Endothelial cell of umbilical vein (primary cell): ENCODE measurements at regions not wholly inside any gene's neighbourhood (a gene's known extent, or its start where the extent isn't known, plus 50 kb on each side); places are given as distances from the start of the nearest gene placed in this dataset.

Source experiments
- BruUV-seq: library from RNA; stranded (reverse); fragments of 400-500 nt; replicated peaks from 2 replicates; lab custom pipeline; 2021; lab: Mats Ljungman, UMichigan
- CTCF ChIA-PET: fragments of 300-600, 350-600 bp; sonication (Branson Sonifier 250); formaldehyde crosslinking; loops from one replicate; lab custom pipeline; 2021; ENCODE audit warnings: antibody characterized with exemption, inconsistent platforms; lab: Charles Lee
- POLR2A ChIA-PET: fragments of 300-600, 350-600 bp; sonication (Branson Sonifier 250); formaldehyde crosslinking; loops from one replicate; lab custom pipeline; 2021; ENCODE audit warnings: antibody characterized with exemption, inconsistent platforms; lab: Charles Lee
- DNase-seq: peaks from one replicate; pipeline ENCODE4 v3.0.0-alpha.2; 2011; ENCODE audit warnings: low read depth, low spot score
- FAIRE-seq: peaks from 2 replicates; lab custom pipeline; 2011; peaks lifted over from hg19 to GRCh38; lab: Jason Lieb, UNC
- H2AFZ ChIP-seq: 2 replicates; pipeline ENCODE4 v1.6.0; 2012; ENCODE audit warnings: low read depth, low read length, control low read depth, inconsistent platforms
- H3K27ac ChIP-seq: 2 replicates; pipeline ENCODE4 v1.5.1; 2011; ENCODE audit warnings: low read depth, mild to moderate bottlenecking, control low read depth, low read length, moderate library complexity; ENCODE audit not compliant: insufficient read depth
- H3K27me3 ChIP-seq, 2 experiments: 2 replicates each; pipeline versions ENCODE4 v1.6.0 to v1.6.1; 2011; ENCODE audit warnings: low read length in 2 of 2, mixed read lengths in 1 of 2; ENCODE audit not compliant: control insufficient read depth in 2 of 2, insufficient read depth in 2 of 2
- H3K36me3 ChIP-seq, 2 experiments: 2 replicates in 1 of 2; 3 replicates in 1 of 2; pipeline ENCODE4 v1.5.1; 2011; ENCODE audit warnings: low read length in 2 of 2, mild to moderate bottlenecking in 1 of 2, moderate library complexity in 1 of 2; ENCODE audit not compliant: control insufficient read depth in 2 of 2, insufficient read depth in 2 of 2; ENCODE audit errors: extremely low read depth in 1 of 2
- H3K4me1 ChIP-seq: 3 replicates; pipeline ENCODE4 v1.5.1; 2011; ENCODE audit warnings: mild to moderate bottlenecking, low read length; ENCODE audit not compliant: control insufficient read depth, insufficient read depth; ENCODE audit errors: extremely low read depth
- H3K4me2 ChIP-seq: 2 replicates; pipeline ENCODE4 v1.6.1; 2011; ENCODE audit warnings: low read length, control low read depth, mixed read lengths; ENCODE audit not compliant: insufficient read depth
- H3K4me3 ChIP-seq, 3 experiments: fragments of 200-600 bp in 1 of 3; sonication (generic), shearing (Covaris generic) in 1 of 3; replicated peaks in 1 of 3; 2 replicates each; pipeline ENCODE4 v1.5.1; 2011 to 2016; ENCODE audit warnings: control low read depth in 3 of 3, low read length in 3 of 3, mild to moderate bottlenecking in 2 of 3, inconsistent platforms in 1 of 3, low read depth in 1 of 3, moderate library complexity in 1 of 3; ENCODE audit not compliant: insufficient read depth in 1 of 3
- H3K79me2 ChIP-seq: 2 replicates; pipeline ENCODE4 v1.6.0; 2012; ENCODE audit warnings: low read length, inconsistent platforms; ENCODE audit not compliant: control insufficient read depth, insufficient read depth
- H3K9ac ChIP-seq: replicated peaks from 2 replicates; pipeline ENCODE3; 2011; ENCODE audit warnings: low read length, control low read depth; ENCODE audit not compliant: insufficient read depth; ENCODE audit errors: extremely low read depth
- H3K9me1 ChIP-seq: replicated peaks from 3 replicates; pipeline ENCODE4 v1.6.0; 2011; ENCODE audit warnings: mild to moderate bottlenecking, low read length; ENCODE audit not compliant: control insufficient read depth, insufficient read depth; ENCODE audit errors: extremely low read depth
- H3K9me3 ChIP-seq: replicated peaks from 2 replicates; pipeline ENCODE4 v1.5.1; 2012; ENCODE audit warnings: low read length, inconsistent platforms; ENCODE audit not compliant: control insufficient read depth, insufficient read depth
- H4K20me1 ChIP-seq: replicated peaks from 2 replicates; pipeline ENCODE3; 2011; ENCODE audit warnings: mild to moderate bottlenecking, low read length; ENCODE audit not compliant: control insufficient read depth, insufficient read depth; ENCODE audit errors: extremely low read depth
- EZH2 ChIP-seq: IDR thresholded peaks from 2 replicates; pipeline ENCODE4 v1.6.1; 2012; ENCODE audit warnings: borderline replicate concordance, low read depth, mild to moderate bottlenecking, moderate library complexity, low read length, inconsistent platforms; ENCODE audit not compliant: severe bottlenecking
- FOS ChIP-seq: IDR thresholded peaks from 2 replicates; pipeline ENCODE4 v1.6.1; 2011; ENCODE audit warnings: mild to moderate bottlenecking, low read length, moderate library complexity, borderline replicate concordance; ENCODE audit not compliant: insufficient read depth
- GATA2 ChIP-seq: IDR thresholded peaks from 2 replicates; pipeline ENCODE4 v1.7.0; 2011; ENCODE audit warnings: low read depth, mild to moderate bottlenecking, moderate library complexity, mixed read lengths, low read length; ENCODE audit not compliant: insufficient read length, insufficient read depth
- JUN ChIP-seq: IDR thresholded peaks from 2 replicates; pipeline ENCODE4 v1.6.1; 2011; ENCODE audit warnings: borderline replicate concordance, low read depth; ENCODE audit not compliant: insufficient read length, insufficient read depth
- MYC ChIP-seq: IDR thresholded peaks from one replicate; pipeline ENCODE4 v1.6.1; 2011; ENCODE audit warnings: mild to moderate bottlenecking, low read depth, low read length
- POLR2A ChIP-seq: IDR thresholded peaks from 2 replicates; pipeline ENCODE4 v1.6.1; 2012; ENCODE audit warnings: low read depth, mild to moderate bottlenecking, control low read depth, low read length
- POLR2AphosphoS5 ChIP-seq: IDR thresholded peaks from 2 replicates; pipeline ENCODE4 v1.6.1; 2012; ENCODE audit warnings: low read depth, mild to moderate bottlenecking, control low read depth, low read length, moderate library complexity; ENCODE audit not compliant: insufficient read depth
- dilution Hi-C: fragments of 300-500 bp; cut with MboI; formaldehyde crosslinking; loops from one replicate; pipeline ENCODE4 v1.15.0; 2019; ENCODE audit warnings: low sequenced_read_pairs; ENCODE audit not compliant: extremely low pct_ligation_motif_present
- intact Hi-C: fragments of 100-400 bp; cut with micrococcal nuclease; formaldehyde crosslinking; loops from one replicate; pipeline ENCODE4 v1.10.0; 2022
- TF ChIP-seq, protein P1 (sequence below), 2 donors: IDR thresholded peaks; 1 replicate in 1 of 2; 2 replicates in 1 of 2; pipeline ENCODE4 v1.5.1; 2011; ENCODE audit warnings: low read length in 2 of 2, mild to moderate bottlenecking in 2 of 2, moderate library complexity in 2 of 2, control low read depth in 1 of 2, inconsistent platforms in 1 of 2, low read depth in 1 of 2; ENCODE audit not compliant: insufficient read depth in 1 of 2; ENCODE audit errors: extremely low read depth in 1 of 2
- TF ChIP-seq, protein P2 (sequence below): IDR thresholded peaks from 2 replicates; pipeline ENCODE4 v1.6.1; 2011; ENCODE audit not compliant: insufficient read depth, insufficient read length

- no peaks in the 10 kb centered on the region for H3K4me1 ChIP-seq
- DNase-seq, result no peak
- no peaks in the 10 kb centered on the region for H3K79me2 ChIP-seq
- no peaks in the 10 kb centered on the region for H3K9me1 ChIP-seq
- BruUV-seq, result no TSS peak
- dilution Hi-C loops, result no loop called here
- no peaks in the 10 kb centered on the region for H3K36me3 ChIP-seq
- no peak overlapping the region for H2AFZ ChIP-seq
- H3K9ac ChIP-seq, result no peak overlapping the region
- no peaks in the 10 kb centered on the region for H3K27me3 ChIP-seq
- ChIA-PET CTCF (no interaction called here), POLR2A (no interaction called here)
- TF ChIP-seq, protein P1, sequence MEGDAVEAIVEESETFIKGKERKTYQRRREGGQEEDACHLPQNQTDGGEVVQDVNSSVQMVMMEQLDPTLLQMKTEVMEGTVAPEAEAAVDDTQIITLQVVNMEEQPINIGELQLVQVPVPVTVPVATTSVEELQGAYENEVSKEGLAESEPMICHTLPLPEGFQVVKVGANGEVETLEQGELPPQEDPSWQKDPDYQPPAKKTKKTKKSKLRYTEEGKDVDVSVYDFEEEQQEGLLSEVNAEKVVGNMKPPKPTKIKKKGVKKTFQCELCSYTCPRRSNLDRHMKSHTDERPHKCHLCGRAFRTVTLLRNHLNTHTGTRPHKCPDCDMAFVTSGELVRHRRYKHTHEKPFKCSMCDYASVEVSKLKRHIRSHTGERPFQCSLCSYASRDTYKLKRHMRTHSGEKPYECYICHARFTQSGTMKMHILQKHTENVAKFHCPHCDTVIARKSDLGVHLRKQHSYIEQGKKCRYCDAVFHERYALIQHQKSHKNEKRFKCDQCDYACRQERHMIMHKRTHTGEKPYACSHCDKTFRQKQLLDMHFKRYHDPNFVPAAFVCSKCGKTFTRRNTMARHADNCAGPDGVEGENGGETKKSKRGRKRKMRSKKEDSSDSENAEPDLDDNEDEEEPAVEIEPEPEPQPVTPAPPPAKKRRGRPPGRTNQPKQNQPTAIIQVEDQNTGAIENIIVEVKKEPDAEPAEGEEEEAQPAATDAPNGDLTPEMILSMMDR (IDR thresholded peaks at IDR 0.05; ENCODE audit: extremely low read depth in 1 of 2, insufficient read depth in 1 of 2, low read depth in 1 of 2, low read length in 2 of 2), result no peak
- TF ChIP-seq POLR2AphosphoS5 (no peak), FOS (no peak), EZH2 (no peak)
- intact Hi-C loops, result no loop called here
- no peak overlapping the region for H3K27ac ChIP-seq
- no peak overlapping the region for H3K4me3 ChIP-seq
- no peaks in the 10 kb centered on the region for H3K9me3 ChIP-seq
- no peak overlapping the region for H3K4me2 ChIP-seq
- FAIRE-seq, result no peak
- no peaks in the 10 kb centered on the region for H4K20me1 ChIP-seq
These were observed 252.5 kb downstream of the PTPRU start for GRCh38 chr1:29488794-29489311.

DNA sequence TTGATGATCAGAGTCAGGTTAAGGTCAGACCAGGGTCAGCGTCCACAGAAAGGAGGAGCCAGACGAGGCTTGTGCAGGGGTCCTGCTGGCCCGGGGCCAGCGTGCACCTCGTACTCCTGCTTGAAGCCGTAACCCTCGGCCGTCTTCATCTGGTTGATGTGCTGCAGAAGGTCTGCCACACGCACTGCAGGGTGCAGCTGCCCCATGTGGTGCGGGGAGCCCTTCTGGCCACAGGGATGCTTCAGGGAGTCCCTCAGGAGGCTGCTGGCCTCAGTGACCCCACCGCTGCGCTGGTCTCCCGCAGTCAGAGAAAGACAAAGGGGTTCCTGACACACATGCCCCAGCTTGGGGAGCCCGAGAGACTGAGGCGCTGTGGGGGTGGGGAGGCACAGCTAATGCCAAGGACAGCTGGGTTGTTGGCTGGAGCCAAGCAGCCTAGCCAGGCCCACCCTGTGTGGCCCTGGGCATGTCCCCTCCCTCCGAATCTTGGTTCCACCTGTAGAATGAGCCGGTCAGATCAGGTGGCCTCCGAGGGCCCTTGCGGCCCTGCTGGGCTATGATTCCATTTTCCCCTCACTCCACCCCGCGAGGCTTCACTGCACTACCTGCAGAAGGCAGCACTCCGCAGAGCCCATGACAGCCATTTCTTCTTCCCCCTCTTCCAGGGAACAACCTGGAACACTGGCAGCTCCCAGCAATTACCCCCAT lies 251.9 kb downstream of the PTPRU start:
- Histone ChIP-seq H2AFZ (no peak overlapping the region), H3K4me3 (no peak overlapping the region), H3K27ac (no peak overlapping the region), H4K20me1 (no peaks in the 10 kb centered on the region), H3K27me3 (no peaks in the 10 kb centered on the region), H3K36me3 (no peaks in the 10 kb centered on the region), H3K9ac (no peak overlapping the region), H3K79me2 (no peaks in the 10 kb centered on the region), H3K9me1 (no peaks in the 10 kb centered on the region), H3K4me1 (no peaks in the 10 kb centered on the region), H3K9me3 (no peaks in the 10 kb centered on the region), H3K4me2 (no peak overlapping the region)
- CTCF ChIA-PET, result no interaction called here
- dilution Hi-C loops, result no loop called here
- DNase-seq (no peak), FAIRE-seq (no peak)
- TF ChIP-seq FOS (no peak), JUN (no peak), POLR2AphosphoS5 (no peak), POLR2A (no peak), EZH2 (no peak), GATA2 (no peak), MYC (no peak)
- TF ChIP-seq, protein P2, sequence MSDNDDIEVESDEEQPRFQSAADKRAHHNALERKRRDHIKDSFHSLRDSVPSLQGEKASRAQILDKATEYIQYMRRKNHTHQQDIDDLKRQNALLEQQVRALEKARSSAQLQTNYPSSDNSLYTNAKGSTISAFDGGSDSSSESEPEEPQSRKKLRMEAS, result no peak
- TF ChIP-seq, protein P1 (IDR thresholded peaks at IDR 0.05; ENCODE audit: extremely low read depth in 1 of 2, insufficient read depth in 1 of 2, low read depth in 1 of 2, low read length in 2 of 2), result no peak
- POLR2A ChIA-PET, result no interaction called here
- no TSS peak for BruUV-seq
- intact Hi-C loops, result no loop called here
